Neural progenitor cell (in vitro differentiated cells): ENCODE measurements at regions not wholly inside any gene's neighbourhood (a gene's known extent, or its start where the extent isn't known, plus 50 kb on each side); places are given as distances from the start of the nearest gene placed in this dataset.

Experiments
- DNase-seq: peaks from one replicate; pipeline ENCODE4 v3.0.0-alpha.2; 2016; ENCODE audit warnings: low spot score
- H2AFZ ChIP-seq: fragments of 200-600 bp; sonication (generic); replicated peaks from 2 replicates; pipeline ENCODE4 v1.6.1; 2016; ENCODE audit warnings: antibody characterized with exemption
- H3F3A ChIP-seq: fragments of 200-600 bp; sonication (generic); 2 replicates; pipeline ENCODE4 v1.6.1; 2016; ENCODE audit warnings: antibody characterized with exemption, low read depth
- H3K27ac ChIP-seq: fragments of 200-600 bp; sonication (generic); 2 replicates; pipeline ENCODE4 v1.5.1; 2016; ENCODE audit warnings: mild to moderate bottlenecking
- H3K27me3 ChIP-seq: fragments of 200-600 bp; sonication (generic); 2 replicates; pipeline ENCODE4 v1.6.1; 2016; ENCODE audit warnings: mild to moderate bottlenecking, moderate library complexity
- H3K36me3 ChIP-seq: fragments of 200-600 bp; sonication (generic); 2 replicates; pipeline ENCODE4 v1.5.1; 2016
- H3K4me1 ChIP-seq: fragments of 200-600 bp; sonication (generic); 2 replicates; pipeline ENCODE4 v1.6.1; 2016; ENCODE audit warnings: mixed run types
- H3K4me2 ChIP-seq: fragments of 200-600 bp; sonication (generic); 2 replicates; pipeline ENCODE4 v1.6.1; 2016
- H3K4me3 ChIP-seq: fragments of 200-600 bp; sonication (generic); 2 replicates; pipeline ENCODE4 v1.5.1; 2016
- H3K79me2 ChIP-seq: fragments of 200-600 bp; sonication (generic); 2 replicates; pipeline ENCODE4 v1.6.1; 2016; ENCODE audit warnings: low read depth
- H3K9ac ChIP-seq: fragments of 200-600 bp; sonication (generic); 2 replicates; pipeline ENCODE4 v1.6.1; 2016
- H3K9me3 ChIP-seq: fragments of 200-600 bp; sonication (generic); 2 replicates; pipeline ENCODE4 v1.5.1; 2016; ENCODE audit warnings: low read depth
- H4K20me1 ChIP-seq: fragments of 200-600 bp; sonication (generic); 2 replicates; pipeline ENCODE4 v1.6.1; 2016; ENCODE audit warnings: low read depth
- H3K27ac Mint-ChIP-seq: 3 replicates; pipeline ENCODE4 v1.8.0; 2021; ENCODE audit warnings: mixed read lengths
- H3K27me3 Mint-ChIP-seq: 2 replicates; pipeline ENCODE4 v1.8.0; 2022; ENCODE audit warnings: low read depth, mild to moderate bottlenecking, inconsistent platforms, moderate library complexity, mixed read lengths; ENCODE audit not compliant: insufficient read depth
- H3K36me3 Mint-ChIP-seq: 3 replicates; pipeline ENCODE4 v1.8.0; 2021; ENCODE audit warnings: mixed read lengths
- H3K4me1 Mint-ChIP-seq: 3 replicates; pipeline ENCODE4 v1.8.0; 2021; ENCODE audit warnings: mixed read lengths
- H3K4me3 Mint-ChIP-seq: 3 replicates; pipeline ENCODE4 v1.8.0; 2021; ENCODE audit warnings: mild to moderate bottlenecking, moderate library complexity, mixed read lengths
- H3K9me3 Mint-ChIP-seq: 3 replicates; pipeline ENCODE4 v1.8.0; 2020; ENCODE audit warnings: mixed read lengths
- CTCF ChIP-seq: fragments of 200-600 bp; sonication (generic); IDR thresholded peaks from 2 replicates; pipeline ENCODE4 v1.5.1; 2017; ENCODE audit warnings: antibody characterized with exemption, mild to moderate bottlenecking
- EZH2 ChIP-seq: fragments of 200-600 bp; sonication (generic); IDR thresholded peaks from 2 replicates; pipeline ENCODE4 v1.6.1; 2017; ENCODE audit warnings: antibody characterized with exemption, mild to moderate bottlenecking, moderate library complexity
- EZH2phosphoT487 ChIP-seq: fragments of 200-600 bp; sonication (generic); IDR thresholded peaks from 2 replicates; pipeline ENCODE4 v1.6.1; 2017; ENCODE audit warnings: antibody characterized with exemption

GRCh38 chr2:848099-848498 lies 102.5 kb upstream of the SNTG2 start:
- H3K4me1 Mint-ChIP-seq = no peaks in the 10 kb centered on the region
- Histone ChIP-seq H3K27me3 (no peaks in the 10 kb centered on the region), H3K36me3 (no peaks in the 10 kb centered on the region), H3K4me1 (no peaks in the 10 kb centered on the region), H4K20me1 (no peaks in the 10 kb centered on the region), H3K4me2 (no peak overlapping the region), H2AFZ (no peak overlapping the region), H3F3A (no peaks in the 10 kb centered on the region), H3K4me3 (no peak overlapping the region), H3K27ac (no peak overlapping the region), H3K79me2 (no peaks in the 10 kb centered on the region), H3K9ac (no peak overlapping the region), H3K9me3 (no peaks in the 10 kb centered on the region)
- DNase-seq = no peak
- H3K4me3 Mint-ChIP-seq = no peak overlapping the region
- no peaks in the 10 kb centered on the region for H3K27me3 Mint-ChIP-seq
- no peak overlapping the region for H3K27ac Mint-ChIP-seq
- H3K36me3 Mint-ChIP-seq = no peaks in the 10 kb centered on the region
- TF ChIP-seq CTCF (no peak), EZH2 (no peak), EZH2phosphoT487 (no peak)
- H3K9me3 Mint-ChIP-seq = no peaks in the 10 kb centered on the region

GRCh38 chr2:847669-848068 lies 103.0 kb upstream of the SNTG2 start:
- H3K4me1 ChIP-seq = no peaks in the 10 kb centered on the region
- no peak overlapping the region for H2AFZ ChIP-seq
- no peaks in the 10 kb centered on the region for H3K27me3 ChIP-seq
- Mint-ChIP-seq H3K4me1 (no peaks in the 10 kb centered on the region), H3K27ac (no peak overlapping the region), H3K36me3 (no peaks in the 10 kb centered on the region), H3K9me3 (no peaks in the 10 kb centered on the region), H3K4me3 (no peak overlapping the region), H3K27me3 (no peaks in the 10 kb centered on the region)
- no peak overlapping the region for H3K4me3 ChIP-seq
- H3K27ac ChIP-seq = no peak overlapping the region
- DNase-seq = no peak
- H3F3A ChIP-seq = no peaks in the 10 kb centered on the region
- H3K79me2 ChIP-seq = no peaks in the 10 kb centered on the region
- no peak for TF ChIP-seq EZH2phosphoT487
- no peaks in the 10 kb centered on the region for H4K20me1 ChIP-seq
- no peak overlapping the region for H3K9ac ChIP-seq
- H3K9me3 ChIP-seq = no peaks in the 10 kb centered on the region
- H3K4me2 ChIP-seq = no peak overlapping the region
- H3K36me3 ChIP-seq = no peaks in the 10 kb centered on the region

DNA sequence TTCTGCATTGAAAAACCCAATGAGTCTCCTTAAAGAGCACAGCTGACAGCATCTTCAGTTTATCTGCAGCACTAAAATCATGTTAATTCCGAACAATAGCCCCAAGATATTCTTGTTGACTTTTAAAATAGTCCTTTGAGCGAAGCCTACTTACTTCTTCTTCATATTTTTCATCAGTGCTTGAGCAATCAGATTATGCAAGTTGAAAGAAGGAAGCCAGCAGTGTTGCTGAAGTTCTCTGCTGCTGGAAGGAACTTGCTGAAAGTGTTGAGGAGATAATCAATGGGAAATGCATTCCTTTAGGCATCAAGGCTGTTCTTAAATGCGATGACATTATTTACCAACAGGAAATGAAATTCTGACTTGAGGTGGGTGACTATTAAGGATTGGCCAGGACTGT lies 105.9 kb upstream of the SNTG2 start:
- Histone ChIP-seq H3K9ac (no peak overlapping the region), H3K36me3 (no peaks in the 10 kb centered on the region), H4K20me1 (no peaks in the 10 kb centered on the region), H3K4me3 (no peak overlapping the region), H3K79me2 (no peaks in the 10 kb centered on the region), H3K9me3 (no peaks in the 10 kb centered on the region), H2AFZ (no peak overlapping the region), H3K27ac (no peak overlapping the region), H3K4me1 (no peaks in the 10 kb centered on the region), H3F3A (no peaks in the 10 kb centered on the region), H3K4me2 (no peak overlapping the region), H3K27me3 (no peaks in the 10 kb centered on the region)
- Mint-ChIP-seq H3K27me3 (no peaks in the 10 kb centered on the region), H3K36me3 (no peaks in the 10 kb centered on the region), H3K4me1 (no peaks in the 10 kb centered on the region), H3K4me3 (no peak overlapping the region), H3K9me3 (no peaks in the 10 kb centered on the region), H3K27ac (no peak overlapping the region)
- no peak for DNase-seq
- TF ChIP-seq EZH2 (no peak), CTCF (no peak), EZH2phosphoT487 (no peak)

GRCh38 chr2:842151-842803 lies 108.4 kb upstream of the SNTG2 start:
- Mint-ChIP-seq H3K36me3 (no peaks in the 10 kb centered on the region), H3K27me3 (no peaks in the 10 kb centered on the region)

More at GRCh38 chr2:842151-842803, 108.4 kb upstream of the SNTG2 start:
- no peak overlapping the region for H3K27ac Mint-ChIP-seq
- Histone ChIP-seq H3K79me2 (no peaks in the 10 kb centered on the region), H2AFZ (no peak overlapping the region), H3K27me3 (no peaks in the 10 kb centered on the region), H3F3A (no peaks in the 10 kb centered on the region), H3K4me3 (no peak overlapping the region), H3K9me3 (no peaks in the 10 kb centered on the region), H3K9ac (no peak overlapping the region), H3K36me3 (no peaks in the 10 kb centered on the region), H3K4me1 (no peaks in the 10 kb centered on the region), H3K4me2 (no peak overlapping the region), H3K27ac (no peak overlapping the region), H4K20me1 (no peaks in the 10 kb centered on the region)
- no peaks in the 10 kb centered on the region for H3K4me1 Mint-ChIP-seq
- DNase-seq = no peak
- H3K4me3 Mint-ChIP-seq = no peak overlapping the region
- no peaks in the 10 kb centered on the region for H3K9me3 Mint-ChIP-seq
- TF ChIP-seq CTCF (no peak), EZH2 (no peak), EZH2phosphoT487 (no peak)
